AG09309 (cell line): ENCODE measurements at regions not wholly inside any gene's neighbourhood (a gene's known extent, or its start where the extent isn't known, plus 50 kb on each side); places are given as distances from the start of the nearest gene placed in this dataset.

ENCODE experiments used
- DNase-seq: peaks from one replicate; pipeline ENCODE4 v3.0.0-alpha.2; 2010; ENCODE audit warnings: low read depth
- H3K4me3 ChIP-seq: 2 replicates; pipeline ENCODE4 v1.5.1; 2011; ENCODE audit warnings: mild to moderate bottlenecking, low read depth, low read length, moderate library complexity; ENCODE audit not compliant: control insufficient read depth
- CTCF ChIP-seq: IDR thresholded peaks from 2 replicates; pipeline ENCODE4 v1.5.1; 2011; ENCODE audit warnings: mild to moderate bottlenecking, low read depth, low read length, inconsistent platforms; ENCODE audit not compliant: insufficient read depth, control insufficient read depth; ENCODE audit errors: missing control alignments

GRCh38 chr9:71541436-71541835 lies 226.9 kb downstream of the CEMIP2 start:
- TF ChIP-seq CTCF: no peak
- H3K4me3 ChIP-seq: no peak overlapping the region
- DNase-seq: no peak

- no peak for DNase-seq
- no peak overlapping the region for H3K4me3 ChIP-seq
- no peak for TF ChIP-seq CTCF
These were observed 243.2 kb downstream of the CEMIP2 start for GRCh38 chr9:71524996-71525580.

GRCh38 chr9:71524516-71524915 lies 243.8 kb downstream of the CEMIP2 start:
- DNase-seq: no peak
- TF ChIP-seq CTCF: no peak
- H3K4me3 ChIP-seq: no peak overlapping the region

GRCh38 chr9:71521132-71521531 lies 247.2 kb downstream of the CEMIP2 start:
- no peak overlapping the region for H3K4me3 ChIP-seq
- TF ChIP-seq CTCF: no peak
- DNase-seq: no peak

GRCh38 chr9:71519098-71519696 lies 249.1 kb downstream of the CEMIP2 start:
- no peak for TF ChIP-seq CTCF
- H3K4me3 ChIP-seq: no peak overlapping the region
- no peak for DNase-seq

- no peak for TF ChIP-seq CTCF
- no peak overlapping the region for H3K4me3 ChIP-seq
- peak; percentile 13 for DNase-seq
These were observed 250.1 kb downstream of the CEMIP2 start for GRCh38 chr9:71518045-71518827.
